22Rv1 (cell line): ENCODE measurements at regions not wholly inside any gene's neighbourhood (a gene's known extent, or its start where the extent isn't known, plus 50 kb on each side); places are given as distances from the start of the nearest gene placed in this dataset.

Source experiments
- H3K27ac ChIP-seq: fragments of 450-650 bp; 2 replicates; pipeline ENCODE4 v1.5.1; 2017
- CTCF ChIP-seq: fragments of 450-650 bp; IDR thresholded peaks from 2 replicates; pipeline ENCODE4 v1.5.1; 2017; ENCODE audit warnings: mild to moderate bottlenecking
- ZFX ChIP-seq: fragments of 450-650 bp; IDR thresholded peaks from 2 replicates; pipeline ENCODE4 v1.6.1; 2017; ENCODE audit warnings: antibody characterized with exemption, borderline replicate concordance

- H3K27ac ChIP-seq = no peak overlapping the region
- TF ChIP-seq CTCF = no peak
- TF ChIP-seq ZFX = no peak
Observed at GRCh38 chr18:41771973-41772372, 183.1 kb upstream of the PIK3C3 start.

- TF ChIP-seq CTCF (no peak), ZFX (no peak)
- H3K27ac ChIP-seq = no peak overlapping the region
Observed at GRCh38 chr18:41769265-41769664, 185.8 kb upstream of the PIK3C3 start.

- no peak overlapping the region for H3K27ac ChIP-seq
- no peak for TF ChIP-seq CTCF
- no peak for TF ChIP-seq ZFX
Observed at GRCh38 chr18:41768467-41768866, 186.6 kb upstream of the PIK3C3 start.

GRCh38 chr18:41767960-41768359 lies 187.1 kb upstream of the PIK3C3 start:
- no peak overlapping the region for H3K27ac ChIP-seq
- TF ChIP-seq ZFX (no peak), CTCF (peak; percentile 15; the same call in 1 of the 2 replicates)

GRCh38 chr18:41765460-41765859 lies 189.6 kb upstream of the PIK3C3 start:
- TF ChIP-seq ZFX (no peak), CTCF (no peak)
- no peak overlapping the region for H3K27ac ChIP-seq

GRCh38 chr18:41763361-41763760 lies 191.7 kb upstream of the PIK3C3 start:
- no peak for TF ChIP-seq ZFX
- no peak for TF ChIP-seq CTCF
- H3K27ac ChIP-seq = no peak overlapping the region

- TF ChIP-seq CTCF = no peak
- TF ChIP-seq ZFX = no peak
- H3K27ac ChIP-seq = no peak overlapping the region
Observed at GRCh38 chr18:41761333-41762018, 193.6 kb upstream of the PIK3C3 start.
